ENCODE measurements at regions not wholly inside any gene's neighbourhood (a gene's known extent, or its start where the extent isn't known, plus 50 kb on each side); places are given as distances from the start of the nearest gene placed in this dataset.

DNA sequence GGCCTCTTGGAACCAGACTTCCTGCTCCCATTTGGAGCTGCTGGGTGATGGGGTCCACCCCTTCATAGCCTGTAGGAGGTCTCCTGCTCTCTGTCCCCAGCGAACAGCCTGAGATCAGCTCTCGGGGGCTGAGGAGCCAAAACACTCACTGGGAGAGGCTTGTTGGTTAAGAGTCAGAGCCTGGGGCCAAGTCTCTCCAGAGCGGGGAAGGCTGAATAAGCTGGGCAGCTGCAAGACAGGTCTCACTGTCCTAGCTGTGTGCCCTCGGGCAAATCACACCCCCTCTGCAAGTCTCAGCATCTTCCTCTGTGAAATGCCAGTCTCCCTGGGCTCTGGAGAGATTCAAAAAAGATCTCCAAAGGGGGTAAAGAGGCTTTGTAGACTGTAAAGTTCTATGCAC, 174.6 kb downstream of the WSCD1 start:
- no peaks in the 10 kb centered on the region for H3K27me3 ChIP-seq (ENCODE audit: control insufficient read depth, insufficient read depth, low read length, poor library complexity, severe bottlenecking)
- no peaks in the 10 kb centered on the region for H3K4me1 ChIP-seq (ENCODE audit: control insufficient read depth, insufficient read depth, low read length)
- H3K9me3 ChIP-seq (ENCODE audit: control insufficient read depth, low read length): no peaks in the 10 kb centered on the region
- no peaks in the 10 kb centered on the region for H3K36me3 ChIP-seq (ENCODE audit: control insufficient read depth, insufficient read depth, low read length)
- H3K27ac ChIP-seq (ENCODE audit: insufficient read depth, low read depth, low read length, poor library complexity, severe bottlenecking): no peak overlapping the region
- 74 to 86% methylated on average over 4 of the region's 4 CpGs for WGBS, 2 experiments
- no peak overlapping the region for H3K4me3 ChIP-seq (ENCODE audit: insufficient read depth, low read depth, low read length)

DNA sequence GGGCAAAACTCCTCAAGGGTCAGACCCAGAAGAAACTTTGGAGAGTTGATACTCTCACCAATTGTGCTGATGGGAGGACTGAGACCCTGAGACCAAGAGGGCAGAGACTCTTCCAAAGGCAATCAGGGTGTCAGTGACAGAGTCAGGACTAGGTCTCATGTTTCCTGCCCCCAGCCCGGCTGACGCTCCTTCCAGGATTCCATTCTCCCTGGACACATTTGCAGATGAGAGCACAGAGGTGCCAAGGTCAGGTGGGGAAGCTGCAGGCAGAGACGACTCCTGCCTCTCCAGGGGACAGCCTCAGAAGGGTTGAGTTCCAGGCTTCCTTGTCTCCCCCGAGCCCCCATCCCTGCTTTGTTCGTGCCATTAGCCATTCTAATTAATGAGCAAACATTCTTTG, 174.1 kb downstream of the WSCD1 start:
- Histone ChIP-seq H3K4me3 (ENCODE audit: insufficient read depth, low read depth, low read length) (no peak overlapping the region), H3K27ac (ENCODE audit: insufficient read depth, low read depth, low read length, poor library complexity, severe bottlenecking) (no peak overlapping the region), H3K27me3 (ENCODE audit: control insufficient read depth, insufficient read depth, low read length, poor library complexity, severe bottlenecking) (no peaks in the 10 kb centered on the region), H3K36me3 (ENCODE audit: control insufficient read depth, insufficient read depth, low read length) (no peaks in the 10 kb centered on the region), H3K4me1 (ENCODE audit: control insufficient read depth, insufficient read depth, low read length) (peaks cover 2% of the 10 kb centered on the region), H3K9me3 (ENCODE audit: control insufficient read depth, low read length) (no peaks in the 10 kb centered on the region)
- WGBS, 2 experiments: 86 to 88% methylated on average over 5 of the region's 5 CpGs

DNA sequence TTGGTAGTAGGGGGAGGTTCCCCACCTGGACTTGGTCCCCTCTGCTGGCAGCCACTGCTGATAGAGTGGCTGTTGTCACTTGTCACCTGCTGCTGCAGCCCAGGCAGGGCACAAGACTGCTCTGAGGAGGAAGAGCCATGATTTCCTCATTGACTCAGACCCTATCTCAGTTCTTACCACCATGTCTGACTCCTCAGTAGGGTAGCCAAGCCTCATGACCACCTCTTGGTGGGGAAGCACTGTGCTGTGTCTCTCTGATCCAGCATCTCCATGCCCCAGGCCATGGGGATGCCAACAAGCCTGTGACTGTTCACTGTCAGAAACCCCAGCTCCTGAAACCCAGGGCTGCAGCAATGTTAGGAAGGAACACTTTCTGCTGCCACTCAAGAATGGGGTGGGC, 173.0 kb downstream of the WSCD1 start:
- no peaks in the 10 kb centered on the region for H3K36me3 ChIP-seq (ENCODE audit: control insufficient read depth, insufficient read depth, low read length)

DNA sequence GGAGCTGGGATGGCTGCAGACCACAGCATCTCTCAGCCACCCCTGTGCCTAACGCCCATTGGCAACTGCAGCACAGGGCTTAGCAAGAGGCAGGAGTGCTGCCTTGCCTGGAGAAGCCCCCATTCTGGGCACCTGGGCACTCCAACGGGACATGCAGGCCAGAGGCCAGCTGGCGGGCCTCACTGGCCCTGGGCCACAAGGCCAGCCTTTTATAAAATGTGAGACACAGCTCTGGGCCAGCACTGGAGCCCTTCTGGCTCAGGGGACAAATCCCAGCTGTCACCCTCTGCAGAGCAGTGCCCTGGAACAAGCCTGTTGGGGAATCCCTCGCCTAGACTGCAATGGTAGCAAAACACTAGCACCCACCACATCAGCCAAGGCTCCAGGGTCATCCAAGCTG, 171.8 kb downstream of the WSCD1 start:
- peaks cover 11% of the 10 kb centered on the region for H3K4me1 ChIP-seq (ENCODE audit: control insufficient read depth, insufficient read depth, low read length)
- H3K4me3 ChIP-seq (ENCODE audit: insufficient read depth, low read depth, low read length): no peak overlapping the region
- no peak overlapping the region for H3K27ac ChIP-seq (ENCODE audit: insufficient read depth, low read depth, low read length, poor library complexity, severe bottlenecking)
- WGBS, 2 experiments: 88 to 92% methylated on average over 4 of the region's 4 CpGs
- peaks cover 10% of the 10 kb centered on the region for H3K27me3 ChIP-seq (ENCODE audit: control insufficient read depth, insufficient read depth, low read length, poor library complexity, severe bottlenecking)
- no peaks in the 10 kb centered on the region for H3K36me3 ChIP-seq (ENCODE audit: control insufficient read depth, insufficient read depth, low read length)
- no peaks in the 10 kb centered on the region for H3K9me3 ChIP-seq (ENCODE audit: control insufficient read depth, low read length)

More for the DNA sequence above, 173.0 kb downstream of the WSCD1 start:
- Histone ChIP-seq H3K27me3 (ENCODE audit: control insufficient read depth, insufficient read depth, low read length, poor library complexity, severe bottlenecking) (peaks cover 6% of the 10 kb centered on the region), H3K4me3 (ENCODE audit: insufficient read depth, low read depth, low read length) (no peak overlapping the region), H3K9me3 (ENCODE audit: control insufficient read depth, low read length) (no peaks in the 10 kb centered on the region), H3K27ac (ENCODE audit: insufficient read depth, low read depth, low read length, poor library complexity, severe bottlenecking) (no peak overlapping the region), H3K4me1 (ENCODE audit: control insufficient read depth, insufficient read depth, low read length) (peaks cover 10% of the 10 kb centered on the region)

DNA sequence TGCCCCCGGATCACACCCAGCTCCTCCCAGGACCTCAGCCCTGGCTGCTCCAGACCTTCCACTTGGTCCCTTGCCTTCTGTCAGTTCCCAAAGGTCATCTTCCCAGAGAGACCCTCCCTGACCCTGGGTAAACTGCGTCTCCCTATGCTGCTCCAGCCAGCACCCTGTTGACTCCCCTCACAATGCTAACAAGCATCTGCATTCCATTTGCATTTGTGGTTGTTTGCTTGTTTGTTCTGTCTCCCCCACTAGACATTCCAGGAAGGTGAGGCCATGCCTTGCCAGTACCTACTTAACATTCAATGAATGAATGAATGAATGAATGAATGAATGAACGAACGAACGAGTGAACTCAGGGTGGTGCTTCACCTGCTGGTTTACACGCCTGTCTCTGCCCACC, 171.2 kb downstream of the WSCD1 start:
- Histone ChIP-seq H3K36me3 (ENCODE audit: control insufficient read depth, insufficient read depth, low read length) (no peaks in the 10 kb centered on the region), H3K4me3 (ENCODE audit: insufficient read depth, low read depth, low read length) (no peak overlapping the region), H3K4me1 (ENCODE audit: control insufficient read depth, insufficient read depth, low read length) (peaks cover 11% of the 10 kb centered on the region), H3K27ac (ENCODE audit: insufficient read depth, low read depth, low read length, poor library complexity, severe bottlenecking) (no peak overlapping the region), H3K27me3 (ENCODE audit: control insufficient read depth, insufficient read depth, low read length, poor library complexity, severe bottlenecking) (peaks cover 10% of the 10 kb centered on the region), H3K9me3 (ENCODE audit: control insufficient read depth, low read length) (no peaks in the 10 kb centered on the region)
- 74% methylated on average over 6 of the region's 6 CpGs for WGBS, 2 experiments

DNA sequence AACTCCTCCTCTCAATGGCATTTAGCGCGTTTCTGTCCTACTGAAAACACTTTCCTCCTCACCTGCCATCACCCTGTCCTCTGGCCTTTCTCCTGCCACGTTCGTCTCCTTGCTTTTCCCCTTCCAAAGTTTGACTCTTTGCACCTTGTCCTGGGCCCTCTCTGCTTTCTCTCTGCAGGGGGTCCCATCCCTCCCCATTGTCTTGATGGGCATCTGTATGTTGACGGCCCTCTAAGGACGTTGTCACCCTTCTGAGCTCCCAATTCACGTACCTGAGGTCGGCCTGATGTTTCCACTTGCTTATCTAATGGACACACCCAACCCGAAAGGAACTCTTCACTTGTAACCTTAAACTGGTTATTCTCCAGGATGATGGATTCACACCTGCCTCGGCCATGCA, 170.4 kb downstream of the WSCD1 start:
- Histone ChIP-seq H3K27ac (ENCODE audit: insufficient read depth, low read depth, low read length, poor library complexity, severe bottlenecking) (no peak overlapping the region), H3K27me3 (ENCODE audit: control insufficient read depth, insufficient read depth, low read length, poor library complexity, severe bottlenecking) (peaks cover 10% of the 10 kb centered on the region), H3K9me3 (ENCODE audit: control insufficient read depth, low read length) (no peaks in the 10 kb centered on the region), H3K36me3 (ENCODE audit: control insufficient read depth, insufficient read depth, low read length) (no peaks in the 10 kb centered on the region), H3K4me1 (ENCODE audit: control insufficient read depth, insufficient read depth, low read length) (peaks cover 11% of the 10 kb centered on the region), H3K4me3 (ENCODE audit: insufficient read depth, low read depth, low read length) (no peak overlapping the region)
- WGBS, 2 experiments: 88 to 89% methylated on average over 10 of the region's 10 CpGs

DNA sequence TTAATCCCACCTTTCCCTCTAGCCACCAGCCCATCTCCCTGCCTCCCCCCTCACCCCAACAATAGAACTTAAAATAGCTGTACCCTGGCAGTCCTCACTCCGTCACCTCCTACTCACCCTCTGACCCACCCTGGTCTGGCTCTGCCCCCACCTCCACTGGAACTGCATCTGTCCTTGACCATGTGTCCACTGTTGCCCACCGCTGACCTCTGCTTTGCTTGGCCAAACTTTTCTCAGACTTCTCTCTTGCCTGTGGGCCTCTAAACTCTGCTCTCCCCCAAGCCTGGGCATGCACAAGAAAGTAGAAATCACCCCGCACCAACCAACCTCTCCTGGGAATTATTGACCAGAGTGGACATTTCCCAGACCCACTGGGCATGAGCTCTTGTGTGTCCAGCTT, 169.8 kb downstream of the WSCD1 start:
- WGBS, 2 experiments: 88 to 91% methylated on average over 3 of the region's 3 CpGs
- no peaks in the 10 kb centered on the region for H3K9me3 ChIP-seq (ENCODE audit: control insufficient read depth, low read length)
- peaks cover 10% of the 10 kb centered on the region for H3K27me3 ChIP-seq (ENCODE audit: control insufficient read depth, insufficient read depth, low read length, poor library complexity, severe bottlenecking)
- H3K27ac ChIP-seq (ENCODE audit: insufficient read depth, low read depth, low read length, poor library complexity, severe bottlenecking): no peak overlapping the region
- no peak overlapping the region for H3K4me3 ChIP-seq (ENCODE audit: insufficient read depth, low read depth, low read length)
- H3K36me3 ChIP-seq (ENCODE audit: control insufficient read depth, insufficient read depth, low read length): no peaks in the 10 kb centered on the region
- H3K4me1 ChIP-seq (ENCODE audit: control insufficient read depth, insufficient read depth, low read length): peaks cover 11% of the 10 kb centered on the region

DNA sequence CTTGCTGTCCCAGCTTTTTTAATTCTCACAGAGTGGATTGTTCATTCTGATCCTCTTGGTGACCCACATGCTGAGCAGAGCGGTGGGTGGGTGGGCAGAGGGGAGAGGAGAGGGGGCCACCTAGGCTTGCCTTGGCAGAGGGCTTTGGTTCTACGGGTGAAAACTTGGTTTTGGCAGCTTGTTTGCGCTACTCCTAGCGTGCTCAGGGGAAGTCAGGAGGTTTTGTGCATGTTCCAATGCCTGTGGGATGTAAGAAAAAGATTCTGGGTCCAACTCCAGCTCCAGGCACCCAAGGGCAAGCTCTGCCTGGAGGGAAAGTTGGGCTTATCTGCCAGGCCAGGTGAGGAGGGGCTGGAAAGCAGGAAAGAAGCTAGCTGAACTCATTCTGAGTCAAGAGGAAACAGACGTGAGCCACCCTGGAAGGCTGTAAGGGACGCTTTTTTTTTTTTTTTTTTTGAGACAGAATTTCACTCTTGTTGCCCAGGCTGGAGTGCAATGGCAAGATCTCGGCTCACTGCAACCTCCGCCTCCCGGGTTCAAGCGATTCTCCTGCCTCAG, 169.1 kb downstream of the WSCD1 start:
- Histone ChIP-seq H3K27me3 (ENCODE audit: control insufficient read depth, insufficient read depth, low read length, poor library complexity, severe bottlenecking) (peaks cover 10% of the 10 kb centered on the region), H3K36me3 (ENCODE audit: control insufficient read depth, insufficient read depth, low read length) (no peaks in the 10 kb centered on the region), H3K4me1 (ENCODE audit: control insufficient read depth, insufficient read depth, low read length) (peaks cover 11% of the 10 kb centered on the region), H3K9me3 (ENCODE audit: control insufficient read depth, low read length) (no peaks in the 10 kb centered on the region), H3K27ac (ENCODE audit: insufficient read depth, low read depth, low read length, poor library complexity, severe bottlenecking) (no peak overlapping the region), H3K4me3 (ENCODE audit: insufficient read depth, low read depth, low read length) (no peak overlapping the region)
- 83 to 86% methylated on average over 10 of the region's 10 CpGs for WGBS, 2 experiments

DNA sequence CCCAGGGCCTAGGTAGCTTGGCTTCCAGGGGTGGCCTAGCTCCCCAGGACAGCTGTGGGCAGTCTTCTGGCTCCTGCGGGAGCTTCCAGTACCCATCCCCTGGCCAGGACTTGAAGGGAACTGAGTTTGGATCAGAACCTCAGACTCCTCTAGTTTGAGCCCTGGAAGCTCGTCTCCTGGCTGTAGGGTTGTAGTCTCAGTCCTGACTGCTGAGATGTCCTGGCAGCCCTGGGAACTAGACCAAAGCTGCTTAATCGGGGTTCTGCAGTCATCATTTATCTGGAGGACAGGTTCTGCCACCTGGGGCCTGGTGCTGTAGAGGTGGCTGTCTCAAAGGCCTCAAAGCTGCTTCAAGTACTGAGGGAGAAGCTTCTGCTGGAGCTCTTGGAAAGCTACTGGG, 163.7 kb downstream of the WSCD1 start:
- Histone ChIP-seq H3K4me1 (ENCODE audit: control insufficient read depth, insufficient read depth, low read length) (peaks cover 6% of the 10 kb centered on the region), H3K27me3 (ENCODE audit: control insufficient read depth, insufficient read depth, low read length, poor library complexity, severe bottlenecking) (peaks cover 10% of the 10 kb centered on the region), H3K4me3 (ENCODE audit: insufficient read depth, low read depth, low read length) (no peak overlapping the region), H3K27ac (ENCODE audit: insufficient read depth, low read depth, low read length, poor library complexity, severe bottlenecking) (no peak overlapping the region), H3K36me3 (ENCODE audit: control insufficient read depth, insufficient read depth, low read length) (no peaks in the 10 kb centered on the region), H3K9me3 (ENCODE audit: control insufficient read depth, low read length) (no peaks in the 10 kb centered on the region)
- 90 to 95% methylated on average over 3 of the region's 3 CpGs for WGBS, 2 experiments

DNA sequence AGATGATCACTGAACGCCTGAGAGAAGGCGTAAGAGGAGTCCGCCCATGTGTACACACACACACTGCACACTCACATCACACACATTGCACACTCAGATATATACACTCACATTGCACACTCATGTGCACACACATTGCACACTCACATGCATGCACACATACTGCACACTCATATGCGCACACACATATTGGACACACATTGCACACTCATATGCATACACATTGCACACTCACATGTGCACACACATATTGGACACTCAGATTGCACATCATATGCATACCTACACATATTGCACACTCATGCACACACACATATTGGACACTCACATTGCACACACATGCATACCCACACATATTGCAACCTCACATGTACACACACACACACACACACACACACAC, 163.2 kb downstream of the WSCD1 start:
- Histone ChIP-seq H3K27me3 (ENCODE audit: control insufficient read depth, insufficient read depth, low read length, poor library complexity, severe bottlenecking) (peaks cover 5% of the 10 kb centered on the region), H3K4me1 (ENCODE audit: control insufficient read depth, insufficient read depth, low read length) (peaks cover 2% of the 10 kb centered on the region), H3K4me3 (ENCODE audit: insufficient read depth, low read depth, low read length) (no peak overlapping the region), H3K36me3 (ENCODE audit: control insufficient read depth, insufficient read depth, low read length) (no peaks in the 10 kb centered on the region), H3K27ac (ENCODE audit: insufficient read depth, low read depth, low read length, poor library complexity, severe bottlenecking) (no peak overlapping the region), H3K9me3 (ENCODE audit: control insufficient read depth, low read length) (no peaks in the 10 kb centered on the region)
- 81 to 83% methylated on average over 4 of the region's 4 CpGs for WGBS, 2 experiments

DNA sequence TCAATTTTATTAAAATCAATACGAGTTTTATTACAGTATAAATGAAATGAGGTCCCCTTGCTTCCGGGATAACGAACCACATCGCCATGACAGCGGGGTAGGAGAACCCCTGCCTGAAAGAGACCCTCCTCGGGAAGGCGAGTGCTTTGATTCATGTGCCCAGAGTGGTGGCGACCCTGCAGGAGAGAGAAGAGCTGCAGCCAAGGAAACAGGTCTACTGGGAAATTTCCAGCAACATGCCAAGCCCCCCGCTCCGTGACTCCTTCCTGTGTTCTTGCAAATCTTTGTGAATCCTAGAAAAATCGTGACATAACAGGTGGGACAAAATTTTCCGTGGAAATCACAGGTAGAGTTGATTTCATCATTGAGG, 162.5 kb downstream of the WSCD1 start:
- WGBS, 2 experiments: 86 to 89% methylated on average over 12 of the region's 12 CpGs
- Histone ChIP-seq H3K27ac (ENCODE audit: insufficient read depth, low read depth, low read length, poor library complexity, severe bottlenecking) (no peak overlapping the region), H3K27me3 (ENCODE audit: control insufficient read depth, insufficient read depth, low read length, poor library complexity, severe bottlenecking) (no peaks in the 10 kb centered on the region), H3K36me3 (ENCODE audit: control insufficient read depth, insufficient read depth, low read length) (no peaks in the 10 kb centered on the region), H3K9me3 (ENCODE audit: control insufficient read depth, low read length) (no peaks in the 10 kb centered on the region), H3K4me1 (ENCODE audit: control insufficient read depth, insufficient read depth, low read length) (no peaks in the 10 kb centered on the region), H3K4me3 (ENCODE audit: insufficient read depth, low read depth, low read length) (no peak overlapping the region)
